ENCODE measurements at regions not wholly inside any gene's neighbourhood (a gene's known extent, or its start where the extent isn't known, plus 50 kb on each side); places are given as distances from the start of the nearest gene placed in this dataset.
"Not testable (repeated sequence)": the region's sequence is repeated elsewhere in the genome, so short reads cannot be mapped to it uniquely, and the experiment has no call there.

DNA sequence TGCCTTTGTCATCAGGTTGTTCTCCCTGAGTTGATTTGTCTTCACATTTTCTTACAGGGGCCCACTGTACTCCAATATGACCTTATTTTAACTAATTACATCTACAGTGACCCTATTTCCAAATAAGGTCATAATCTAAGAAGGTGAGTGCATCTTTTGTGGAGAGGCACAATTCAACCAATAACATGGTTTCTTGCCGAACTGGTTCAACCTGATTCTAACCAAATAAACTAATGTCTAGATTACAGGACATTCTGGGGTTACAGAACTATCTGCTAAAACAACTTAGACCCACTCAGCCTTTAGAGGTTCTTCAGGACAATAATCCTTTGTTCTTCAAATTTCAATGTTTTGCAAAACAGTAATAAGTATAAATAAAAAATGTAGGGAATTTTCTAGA, 496.5 kb upstream of the SOX11 start:
- H3K4me1 ChIP-seq, result no peaks in the 10 kb centered on the region
- H3K36me3 ChIP-seq, result no peaks in the 10 kb centered on the region
- no peaks in the 10 kb centered on the region for H3K9me3 ChIP-seq
- intact Hi-C loops (cut with DNase I; ENCODE audit: low total_unique reads), result no loop called here
- TF ChIP-seq POLR2A (IDR thresholded peaks at IDR 0.05), result no peak
- TF ChIP-seq, protein P1, sequence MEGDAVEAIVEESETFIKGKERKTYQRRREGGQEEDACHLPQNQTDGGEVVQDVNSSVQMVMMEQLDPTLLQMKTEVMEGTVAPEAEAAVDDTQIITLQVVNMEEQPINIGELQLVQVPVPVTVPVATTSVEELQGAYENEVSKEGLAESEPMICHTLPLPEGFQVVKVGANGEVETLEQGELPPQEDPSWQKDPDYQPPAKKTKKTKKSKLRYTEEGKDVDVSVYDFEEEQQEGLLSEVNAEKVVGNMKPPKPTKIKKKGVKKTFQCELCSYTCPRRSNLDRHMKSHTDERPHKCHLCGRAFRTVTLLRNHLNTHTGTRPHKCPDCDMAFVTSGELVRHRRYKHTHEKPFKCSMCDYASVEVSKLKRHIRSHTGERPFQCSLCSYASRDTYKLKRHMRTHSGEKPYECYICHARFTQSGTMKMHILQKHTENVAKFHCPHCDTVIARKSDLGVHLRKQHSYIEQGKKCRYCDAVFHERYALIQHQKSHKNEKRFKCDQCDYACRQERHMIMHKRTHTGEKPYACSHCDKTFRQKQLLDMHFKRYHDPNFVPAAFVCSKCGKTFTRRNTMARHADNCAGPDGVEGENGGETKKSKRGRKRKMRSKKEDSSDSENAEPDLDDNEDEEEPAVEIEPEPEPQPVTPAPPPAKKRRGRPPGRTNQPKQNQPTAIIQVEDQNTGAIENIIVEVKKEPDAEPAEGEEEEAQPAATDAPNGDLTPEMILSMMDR (IDR thresholded peaks at IDR 0.05), result no peak
- TF ChIP-seq POLR2AphosphoS5 (IDR thresholded peaks at IDR 0.05), result no peak
- DNase-seq (ENCODE audit: low spot score in 2 of 2), result no peak
- H3K4me3 ChIP-seq, result no peak overlapping the region
- no peak overlapping the region for H3K27ac ChIP-seq
- H3K27me3 ChIP-seq, result no peaks in the 10 kb centered on the region

DNA sequence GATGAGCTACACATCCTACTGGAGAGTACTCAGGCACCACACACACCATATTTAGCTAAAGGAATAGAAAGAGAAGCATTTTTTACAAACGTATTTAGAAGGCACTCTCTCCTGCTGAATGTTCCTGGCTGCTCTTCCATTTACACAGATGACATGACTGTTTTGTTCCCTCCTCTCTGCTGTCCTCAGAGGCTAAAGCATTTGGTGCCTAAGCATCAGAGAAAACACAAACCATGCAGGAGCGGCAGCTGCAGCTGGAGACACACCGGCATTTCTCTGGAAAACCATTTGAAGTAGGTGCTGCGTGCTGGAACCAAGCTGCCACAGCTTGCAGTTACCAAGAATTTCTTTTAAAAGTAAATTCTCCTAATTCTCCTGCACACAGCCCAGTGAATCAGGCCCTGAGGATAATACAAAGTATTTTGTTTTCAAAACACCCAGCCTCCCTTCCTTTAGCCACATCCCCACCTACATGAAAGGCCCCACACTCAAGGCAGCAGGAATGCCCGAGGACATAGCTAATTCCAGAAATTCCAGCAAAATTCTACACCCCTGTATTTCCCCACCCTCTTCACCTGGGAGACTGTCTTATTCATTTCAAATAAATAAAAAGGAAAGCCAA, 488.9 kb upstream of the SOX11 start:
- Histone ChIP-seq H3K27me3 (no peaks in the 10 kb centered on the region), H3K36me3 (no peaks in the 10 kb centered on the region), H3K9me3 (no peaks in the 10 kb centered on the region), H3K27ac (peak overlapping the region; percentile 5 to 51), H3K4me1 (no peaks in the 10 kb centered on the region), H3K4me3 (no peak overlapping the region)
- peak in 1 of 2 donors; percentile 21 for DNase-seq (ENCODE audit: low spot score in 2 of 2)
- intact Hi-C loops (cut with DNase I; ENCODE audit: low total_unique reads), result no loop called here
- no peak for TF ChIP-seq POLR2A (IDR thresholded peaks at IDR 0.05)
- no peak for TF ChIP-seq POLR2AphosphoS5 (IDR thresholded peaks at IDR 0.05)
- TF ChIP-seq, protein P1 (IDR thresholded peaks at IDR 0.05), result no peak

DNA sequence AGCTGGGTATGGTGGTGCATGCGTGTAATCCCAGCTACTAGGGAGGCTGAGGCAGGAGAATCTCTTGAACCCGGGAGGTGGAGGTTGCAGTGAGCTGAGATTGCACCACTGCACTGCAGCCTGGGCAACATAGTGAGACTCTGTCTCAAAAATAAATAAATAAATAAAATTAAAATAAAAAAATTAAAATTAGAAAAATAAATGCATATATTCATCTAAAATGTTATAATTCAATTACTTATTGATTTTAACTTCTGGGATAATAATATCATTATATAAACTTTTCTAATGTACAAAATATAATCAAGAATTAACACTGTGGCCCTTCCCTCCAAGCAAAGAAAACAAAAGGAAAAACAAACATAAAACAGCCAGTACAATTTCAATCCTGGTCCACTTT, 485.4 kb upstream of the SOX11 start:
- intact Hi-C loops (cut with DNase I; ENCODE audit: low total_unique reads), result not testable (repeated sequence)

DNA sequence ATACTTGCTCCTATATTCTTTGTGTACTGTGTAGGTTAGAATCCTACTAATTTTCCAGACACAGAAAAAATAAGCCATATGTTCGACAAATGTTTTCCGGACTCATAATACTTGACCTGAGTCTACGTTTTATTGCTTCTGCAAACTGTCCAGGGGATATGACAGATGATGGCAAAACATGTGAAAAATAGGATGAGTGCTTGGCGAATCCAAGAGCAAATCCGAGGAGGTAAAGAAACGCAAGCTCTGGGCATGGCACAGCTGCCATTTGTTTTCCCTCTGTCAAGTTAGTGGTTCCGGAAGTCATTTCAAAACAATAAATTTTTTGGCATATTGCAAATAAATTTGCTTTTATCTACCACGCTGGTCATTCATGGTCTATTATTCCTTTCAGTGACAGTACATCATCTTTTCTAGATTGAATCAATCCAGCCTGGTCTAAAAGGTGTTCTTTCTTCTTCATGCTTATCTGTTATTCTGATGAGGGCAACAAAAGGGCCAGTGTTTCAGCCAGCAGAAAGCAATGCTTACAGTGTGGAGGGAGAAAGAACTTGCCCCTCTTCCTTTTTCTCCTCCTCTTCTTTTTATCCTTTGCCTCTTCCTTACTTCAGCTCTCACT, 476.1 kb upstream of the SOX11 start:
- H3K36me3 ChIP-seq, result no peaks in the 10 kb centered on the region
- no peak for DNase-seq (ENCODE audit: low spot score in 2 of 2)
- intact Hi-C loops (cut with DNase I; ENCODE audit: low total_unique reads), result no loop called here

More for the DNA sequence above, 485.4 kb upstream of the SOX11 start:
- H3K36me3 ChIP-seq; DNase-seq (ENCODE audit: low spot score in 2 of 2); H3K4me1 ChIP-seq; H3K27ac ChIP-seq; H3K9me3 ChIP-seq; H3K27me3 ChIP-seq; H3K4me3 ChIP-seq: not testable (repeated sequence)

DNA sequence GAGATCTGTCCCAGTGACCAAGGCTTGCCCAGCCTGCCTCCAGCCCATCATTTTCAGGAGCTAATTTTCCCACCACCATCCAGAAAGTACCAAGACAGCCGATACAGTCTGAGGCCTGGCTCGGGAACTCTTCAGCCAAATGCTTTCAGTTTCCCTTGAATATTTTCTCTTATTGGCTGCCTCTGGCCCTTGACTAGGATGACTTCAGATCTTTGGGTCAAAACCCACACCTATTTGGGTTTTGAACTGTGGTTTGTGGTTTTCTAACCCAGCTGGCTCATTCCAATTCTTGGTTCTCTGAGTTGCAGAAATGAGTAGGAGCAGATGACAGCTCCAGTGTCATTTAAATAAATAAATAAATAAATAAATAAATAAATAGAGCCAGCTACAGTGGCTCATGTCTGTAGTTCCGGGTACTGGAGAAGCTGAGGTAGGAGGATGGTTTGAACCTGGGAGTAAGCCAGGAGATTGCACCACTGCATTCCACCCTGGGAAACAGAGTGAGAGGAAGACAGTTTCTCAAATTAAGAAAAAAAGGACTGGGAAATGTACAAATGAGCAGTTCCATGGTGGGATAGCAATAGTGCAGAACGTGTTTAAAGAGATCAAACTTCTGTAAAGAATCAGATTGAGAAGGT, 465.0 kb upstream of the SOX11 start:
- intact Hi-C loops (cut with DNase I; ENCODE audit: low total_unique reads), result no loop called here
- no peak overlapping the region for H3K4me3 ChIP-seq
- H3K36me3 ChIP-seq, result no peaks in the 10 kb centered on the region
- TF ChIP-seq, protein P1 (IDR thresholded peaks at IDR 0.05), result no peak
- TF ChIP-seq POLR2A (IDR thresholded peaks at IDR 0.05) (no peak), POLR2AphosphoS5 (IDR thresholded peaks at IDR 0.05) (no peak)
- no peaks in the 10 kb centered on the region for H3K4me1 ChIP-seq
- no peaks in the 10 kb centered on the region for H3K27me3 ChIP-seq
- DNase-seq (ENCODE audit: low spot score in 2 of 2), result peak in 1 of 2 donors; percentile 38
- no peaks in the 10 kb centered on the region for H3K9me3 ChIP-seq
- H3K27ac ChIP-seq, result peak overlapping the region in 1 of 2 donors; percentile 3

More for the DNA sequence above, 476.1 kb upstream of the SOX11 start:
- Histone ChIP-seq H3K27me3 (no peaks in the 10 kb centered on the region), H3K4me1 (no peaks in the 10 kb centered on the region), H3K27ac (no peak overlapping the region), H3K9me3 (no peaks in the 10 kb centered on the region), H3K4me3 (no peak overlapping the region)
- no peak for TF ChIP-seq POLR2A (IDR thresholded peaks at IDR 0.05)
- TF ChIP-seq, protein P1 (IDR thresholded peaks at IDR 0.05), result no peak
- TF ChIP-seq POLR2AphosphoS5 (IDR thresholded peaks at IDR 0.05), result no peak

Measured in breast epithelium (tissue), 4 donors.